ENCODE measurements at regions not wholly inside any gene's neighbourhood (a gene's known extent, or its start where the extent isn't known, plus 50 kb on each side); places are given as distances from the start of the nearest gene placed in this dataset.

DNA sequence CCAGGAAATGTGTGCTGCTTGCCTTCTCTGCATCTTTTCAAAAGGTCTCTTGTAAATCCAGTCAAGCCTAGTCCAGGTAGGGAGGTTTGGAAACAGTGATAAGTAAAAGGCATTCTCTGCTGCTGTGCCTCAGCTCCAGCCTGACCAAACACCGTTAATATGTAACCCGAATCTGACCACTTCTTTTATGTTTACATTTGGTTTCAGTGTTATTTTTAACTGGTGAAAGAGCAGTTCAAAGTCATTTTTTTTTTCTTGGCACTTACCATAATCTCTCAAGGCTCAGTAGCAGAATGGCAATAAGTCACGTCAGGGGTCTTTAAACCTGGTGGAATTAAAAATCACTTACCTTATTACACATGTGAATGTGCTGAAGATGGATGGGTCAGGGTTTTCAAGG, 216.8 kb downstream of the PTEN start:
- TF ChIP-seq POLR2A (IDR thresholded peaks at IDR 0.05; ENCODE audit: low read depth, low read length) = no peak
- TF ChIP-seq TAF1 (IDR thresholded peaks at IDR 0.05; ENCODE audit: low read depth, low read length) = no peak

Data from GM12891 (cell line).